WI38 (cell line): ENCODE measurements at regions not wholly inside any gene's neighbourhood (a gene's known extent, or its start where the extent isn't known, plus 50 kb on each side); places are given as distances from the start of the nearest gene placed in this dataset.

Experiments
- H3K4me3 ChIP-seq: 2 replicates; pipeline ENCODE4 v1.5.1; 2011; ENCODE audit warnings: low read depth, mild to moderate bottlenecking, control low read depth, low read length
- CTCF ChIP-seq: IDR thresholded peaks from 2 replicates; pipeline ENCODE4 v1.5.1; 2012; ENCODE audit warnings: low read depth, mild to moderate bottlenecking, control low read depth, low read length

- H3K4me3 ChIP-seq: no peak overlapping the region
- TF ChIP-seq CTCF: no peak
Measured at GRCh38 chr13:64962404-64962803, 2267.7 kb downstream of the PCDH9 start.

- H3K4me3 ChIP-seq: no peak overlapping the region
- TF ChIP-seq CTCF: no peak
Measured at GRCh38 chr13:64959276-64959675, 2270.9 kb downstream of the PCDH9 start.

- TF ChIP-seq CTCF: no peak
- H3K4me3 ChIP-seq: no peak overlapping the region
Measured at GRCh38 chr13:64958106-64958505, 2272.0 kb downstream of the PCDH9 start.

GRCh38 chr13:64938660-64939059 is 2291.5 kb downstream of the PCDH9 start:
- TF ChIP-seq CTCF: no peak

GRCh38 chr13:64937302-64937701 is 2292.8 kb downstream of the PCDH9 start:
- TF ChIP-seq CTCF: no peak
- no peak overlapping the region for H3K4me3 ChIP-seq

More at GRCh38 chr13:64938660-64939059, 2291.5 kb downstream of the PCDH9 start:
- no peak overlapping the region for H3K4me3 ChIP-seq

- no peak overlapping the region for H3K4me3 ChIP-seq
- TF ChIP-seq CTCF: no peak
Measured at GRCh38 chr13:64936879-64937278, 2293.3 kb downstream of the PCDH9 start.

GRCh38 chr13:64935441-64935840 is 2294.7 kb downstream of the PCDH9 start:
- H3K4me3 ChIP-seq: no peak overlapping the region
- no peak for TF ChIP-seq CTCF
